ENCODE measurements at regions not wholly inside any gene's neighbourhood (a gene's known extent, or its start where the extent isn't known, plus 50 kb on each side); places are given as distances from the start of the nearest gene placed in this dataset.

DNA sequence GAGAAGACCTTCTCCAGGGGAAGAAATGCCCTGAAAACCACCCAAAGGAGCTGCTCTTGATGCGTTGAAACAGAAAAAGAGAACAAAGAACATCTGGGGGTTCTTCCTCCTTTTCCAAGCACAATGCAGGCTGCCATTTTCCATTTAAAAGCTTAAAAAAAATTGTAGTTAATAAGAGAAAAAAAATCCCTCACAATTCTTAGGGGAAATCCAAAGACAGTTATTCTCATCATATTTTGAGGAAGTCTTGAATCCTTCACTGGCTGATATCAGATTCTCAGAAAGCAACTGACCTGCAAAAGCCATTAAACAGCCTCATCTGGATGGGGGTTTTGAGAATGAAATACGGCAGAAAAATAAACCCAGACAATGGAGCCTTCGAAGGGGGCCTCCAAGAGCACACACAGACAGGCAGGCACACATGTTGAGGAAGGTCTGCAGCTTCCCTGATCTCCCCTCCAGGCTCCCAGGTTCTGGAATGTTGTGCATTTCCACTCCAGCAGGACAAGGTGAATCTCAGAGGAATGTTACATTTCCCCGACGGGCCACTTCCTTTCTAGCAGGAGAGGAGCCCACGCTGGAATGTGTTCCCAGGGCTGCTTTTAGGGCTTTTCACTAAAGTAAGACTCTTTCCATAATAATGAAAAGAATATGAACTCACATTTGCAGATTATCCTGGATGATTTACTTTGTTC, 159.4 kb upstream of the S1PR3 start:
- ChIA-PET POLR2A (no interaction called here), CTCF (no interaction called here)
- ATAC-seq (no peak), DNase-seq (ENCODE audit: low read depth, low spot score) (no peak)
- intact Hi-C loops (cut with micrococcal nuclease; ENCODE audit: unreplicated experiment) (no loop called here), in situ Hi-C loops (cut with HindIII; ENCODE audit: low pct_unique_long_range_greater_than_20kb, low sequenced_read_pairs) (no loop called here)
- Histone ChIP-seq H3K4me1 (ENCODE audit: control insufficient read depth, insufficient read depth, low read length) (no peaks in the 10 kb centered on the region), H3K27me3 (ENCODE audit: control insufficient read depth, insufficient read depth, low read length) (no peaks in the 10 kb centered on the region), H3K27ac (ENCODE audit: low read length) (no peak overlapping the region), H3K4me3 (ENCODE audit: low read depth in 2 of 2, low read length in 2 of 2) (no peak overlapping the region), H3K9me3 (ENCODE audit: control insufficient read depth, insufficient read depth, low read depth, low read length) (no peaks in the 10 kb centered on the region), H3K36me3 (ENCODE audit: control insufficient read depth, insufficient read depth, low read length) (no peaks in the 10 kb centered on the region)
- BruUV-seq (replicated peaks), result no TSS peak
- TF ChIP-seq POLR2AphosphoS5 (IDR thresholded peaks at IDR 0.05; ENCODE audit: low read depth, low read length) (no peak), TCF7L2 (IDR thresholded peaks at IDR 0.05; ENCODE audit: low read depth, low read length) (no peak), SIN3A (IDR thresholded peaks at IDR 0.05; ENCODE audit: borderline replicate concordance, insufficient read depth, low read depth, low read length) (no peak)
- TF ChIP-seq, protein P1, sequence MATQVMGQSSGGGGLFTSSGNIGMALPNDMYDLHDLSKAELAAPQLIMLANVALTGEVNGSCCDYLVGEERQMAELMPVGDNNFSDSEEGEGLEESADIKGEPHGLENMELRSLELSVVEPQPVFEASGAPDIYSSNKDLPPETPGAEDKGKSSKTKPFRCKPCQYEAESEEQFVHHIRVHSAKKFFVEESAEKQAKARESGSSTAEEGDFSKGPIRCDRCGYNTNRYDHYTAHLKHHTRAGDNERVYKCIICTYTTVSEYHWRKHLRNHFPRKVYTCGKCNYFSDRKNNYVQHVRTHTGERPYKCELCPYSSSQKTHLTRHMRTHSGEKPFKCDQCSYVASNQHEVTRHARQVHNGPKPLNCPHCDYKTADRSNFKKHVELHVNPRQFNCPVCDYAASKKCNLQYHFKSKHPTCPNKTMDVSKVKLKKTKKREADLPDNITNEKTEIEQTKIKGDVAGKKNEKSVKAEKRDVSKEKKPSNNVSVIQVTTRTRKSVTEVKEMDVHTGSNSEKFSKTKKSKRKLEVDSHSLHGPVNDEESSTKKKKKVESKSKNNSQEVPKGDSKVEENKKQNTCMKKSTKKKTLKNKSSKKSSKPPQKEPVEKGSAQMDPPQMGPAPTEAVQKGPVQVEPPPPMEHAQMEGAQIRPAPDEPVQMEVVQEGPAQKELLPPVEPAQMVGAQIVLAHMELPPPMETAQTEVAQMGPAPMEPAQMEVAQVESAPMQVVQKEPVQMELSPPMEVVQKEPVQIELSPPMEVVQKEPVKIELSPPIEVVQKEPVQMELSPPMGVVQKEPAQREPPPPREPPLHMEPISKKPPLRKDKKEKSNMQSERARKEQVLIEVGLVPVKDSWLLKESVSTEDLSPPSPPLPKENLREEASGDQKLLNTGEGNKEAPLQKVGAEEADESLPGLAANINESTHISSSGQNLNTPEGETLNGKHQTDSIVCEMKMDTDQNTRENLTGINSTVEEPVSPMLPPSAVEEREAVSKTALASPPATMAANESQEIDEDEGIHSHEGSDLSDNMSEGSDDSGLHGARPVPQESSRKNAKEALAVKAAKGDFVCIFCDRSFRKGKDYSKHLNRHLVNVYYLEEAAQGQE (IDR thresholded peaks at IDR 0.05; ENCODE audit: insufficient read depth in 1 of 2, low read depth in 2 of 2, low read length in 1 of 2), result no peak
- TF ChIP-seq, protein P2, sequence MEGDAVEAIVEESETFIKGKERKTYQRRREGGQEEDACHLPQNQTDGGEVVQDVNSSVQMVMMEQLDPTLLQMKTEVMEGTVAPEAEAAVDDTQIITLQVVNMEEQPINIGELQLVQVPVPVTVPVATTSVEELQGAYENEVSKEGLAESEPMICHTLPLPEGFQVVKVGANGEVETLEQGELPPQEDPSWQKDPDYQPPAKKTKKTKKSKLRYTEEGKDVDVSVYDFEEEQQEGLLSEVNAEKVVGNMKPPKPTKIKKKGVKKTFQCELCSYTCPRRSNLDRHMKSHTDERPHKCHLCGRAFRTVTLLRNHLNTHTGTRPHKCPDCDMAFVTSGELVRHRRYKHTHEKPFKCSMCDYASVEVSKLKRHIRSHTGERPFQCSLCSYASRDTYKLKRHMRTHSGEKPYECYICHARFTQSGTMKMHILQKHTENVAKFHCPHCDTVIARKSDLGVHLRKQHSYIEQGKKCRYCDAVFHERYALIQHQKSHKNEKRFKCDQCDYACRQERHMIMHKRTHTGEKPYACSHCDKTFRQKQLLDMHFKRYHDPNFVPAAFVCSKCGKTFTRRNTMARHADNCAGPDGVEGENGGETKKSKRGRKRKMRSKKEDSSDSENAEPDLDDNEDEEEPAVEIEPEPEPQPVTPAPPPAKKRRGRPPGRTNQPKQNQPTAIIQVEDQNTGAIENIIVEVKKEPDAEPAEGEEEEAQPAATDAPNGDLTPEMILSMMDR (IDR thresholded peaks at IDR 0.05), result no peak

DNA sequence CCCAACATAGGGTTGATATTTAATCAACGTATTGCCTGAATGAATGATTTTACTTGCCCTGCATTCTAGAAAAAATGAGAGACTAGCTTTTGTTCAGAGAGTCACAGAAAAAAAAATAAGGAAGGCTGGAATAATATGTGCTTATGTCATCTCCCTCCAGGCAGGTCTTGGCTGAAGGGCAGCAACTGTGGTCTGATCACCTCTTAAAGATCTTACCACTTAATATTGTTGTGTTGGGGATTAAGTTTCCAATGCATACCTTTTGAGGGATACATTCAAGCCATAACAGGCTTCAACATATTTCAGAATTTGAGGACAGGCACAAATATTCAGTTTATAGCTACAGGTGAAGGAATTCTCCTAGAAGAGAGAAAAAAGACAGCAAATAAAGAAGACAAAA, 157.3 kb upstream of the S1PR3 start:
- POLR2A ChIA-PET, result no interaction called here
- DNase-seq (ENCODE audit: low read depth, low spot score), result no peak
- no peaks in the 10 kb centered on the region for H3K36me3 ChIP-seq (ENCODE audit: control insufficient read depth, insufficient read depth, low read length)
- H3K27me3 ChIP-seq (ENCODE audit: control insufficient read depth, insufficient read depth, low read length), result no peaks in the 10 kb centered on the region
- in situ Hi-C loops (cut with HindIII; ENCODE audit: low pct_unique_long_range_greater_than_20kb, low sequenced_read_pairs) (no loop called here), intact Hi-C loops (cut with micrococcal nuclease; ENCODE audit: unreplicated experiment) (no loop called here)
- CTCF ChIA-PET, result no interaction called here
- TF ChIP-seq TCF7L2 (IDR thresholded peaks at IDR 0.05; ENCODE audit: low read depth, low read length), result no peak
- TF ChIP-seq SIN3A (IDR thresholded peaks at IDR 0.05; ENCODE audit: borderline replicate concordance, insufficient read depth, low read depth, low read length), result no peak
- TF ChIP-seq, protein P1 (IDR thresholded peaks at IDR 0.05; ENCODE audit: insufficient read depth in 1 of 2, low read depth in 2 of 2, low read length in 1 of 2), result no peak
- TF ChIP-seq, protein P2 (IDR thresholded peaks at IDR 0.05), result no peak
- TF ChIP-seq POLR2AphosphoS5 (IDR thresholded peaks at IDR 0.05; ENCODE audit: low read depth, low read length), result no peak
- H3K4me1 ChIP-seq (ENCODE audit: control insufficient read depth, insufficient read depth, low read length), result no peaks in the 10 kb centered on the region
- BruUV-seq (replicated peaks), result no TSS peak
- no peaks in the 10 kb centered on the region for H3K9me3 ChIP-seq (ENCODE audit: control insufficient read depth, insufficient read depth, low read depth, low read length)
- H3K27ac ChIP-seq (ENCODE audit: low read length), result no peak overlapping the region
- no peak for ATAC-seq
- no peak overlapping the region for H3K4me3 ChIP-seq (ENCODE audit: low read depth in 2 of 2, low read length in 2 of 2)
